ENCODE measurements at regions not wholly inside any gene's neighbourhood (a gene's known extent, or its start where the extent isn't known, plus 50 kb on each side); places are given as distances from the start of the nearest gene placed in this dataset.

DNA sequence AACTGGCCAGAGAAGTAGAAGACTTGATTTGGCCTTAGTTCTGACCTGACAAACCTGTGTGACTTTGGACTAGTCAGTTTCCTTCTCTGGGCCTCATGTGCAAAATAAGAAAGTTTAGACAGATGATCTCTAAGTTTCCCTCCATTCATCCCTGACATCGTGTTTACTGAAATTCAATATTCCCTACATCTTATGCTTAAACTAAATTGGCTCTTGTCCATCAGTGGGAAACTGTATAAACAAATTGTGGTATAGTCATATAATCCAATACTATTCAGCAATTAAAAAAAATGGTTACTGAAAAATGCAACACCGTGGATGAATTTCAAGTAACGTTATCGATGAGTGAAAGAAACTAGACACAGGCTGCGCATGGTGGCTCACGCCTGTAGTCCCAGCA is 64.4 kb upstream of the HRH1 start:
- no peak for DNase-seq (ENCODE audit: low spot score)

GRCh38 chr3:11090551-11090950 is 63.7 kb upstream of the HRH1 start:
- DNase-seq (ENCODE audit: low spot score), result no peak

- DNase-seq (ENCODE audit: low spot score), result peak; percentile 66
Observed at GRCh38 chr3:11091088-11091590, 63.2 kb upstream of the HRH1 start.

DNA sequence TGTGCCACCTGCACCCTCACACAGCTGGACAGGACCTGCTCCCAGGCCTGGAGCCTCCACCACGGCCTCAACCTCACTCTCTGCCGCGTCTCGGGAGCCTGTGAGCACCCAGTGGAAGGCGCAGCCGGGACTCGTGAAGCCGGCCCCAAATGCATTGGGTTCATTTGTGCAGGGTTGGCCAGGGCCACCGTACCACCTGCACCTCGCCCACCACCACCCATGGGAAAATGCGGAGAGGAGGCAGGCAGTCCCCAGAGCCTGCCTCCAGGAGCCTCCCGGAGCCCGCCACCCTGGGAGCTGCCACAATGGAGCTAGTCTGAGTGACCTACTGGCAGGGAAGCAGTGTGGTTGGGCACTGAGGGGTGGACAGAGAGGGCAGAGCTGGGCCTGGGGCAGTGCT is 62.5 kb upstream of the HRH1 start:
- no peak for DNase-seq (ENCODE audit: low spot score)

DNA sequence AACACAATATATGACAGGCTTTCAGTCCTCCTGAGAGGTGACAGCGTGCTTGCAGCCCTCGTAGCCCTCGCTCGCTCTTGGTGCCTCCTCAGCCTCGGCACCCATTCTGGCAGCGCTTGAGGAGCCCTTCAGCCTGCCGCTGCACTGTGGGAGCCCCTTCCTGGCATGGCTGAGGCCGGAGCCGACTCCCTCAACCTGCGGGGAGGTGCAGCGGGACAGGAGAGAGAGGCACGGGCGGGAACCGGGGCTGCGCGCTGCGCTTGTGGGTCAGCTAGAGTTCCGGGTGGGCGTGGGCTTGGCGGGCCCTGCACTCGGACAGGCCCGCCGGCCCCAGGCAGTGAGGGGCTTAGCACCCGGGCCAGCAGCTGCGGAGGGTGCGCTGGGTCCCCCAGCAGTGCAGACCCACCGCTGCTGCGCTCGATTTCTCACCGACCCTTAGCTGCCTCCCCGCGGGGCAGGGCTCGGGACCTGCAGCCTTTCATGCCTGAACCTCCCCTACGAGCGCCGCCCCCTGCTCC is 60.4 kb upstream of the HRH1 start:
- DNase-seq (ENCODE audit: low spot score), result no peak

- no peak for DNase-seq (ENCODE audit: low spot score)
Observed at GRCh38 chr3:11095932-11096265, 58.4 kb upstream of the HRH1 start.

DNA sequence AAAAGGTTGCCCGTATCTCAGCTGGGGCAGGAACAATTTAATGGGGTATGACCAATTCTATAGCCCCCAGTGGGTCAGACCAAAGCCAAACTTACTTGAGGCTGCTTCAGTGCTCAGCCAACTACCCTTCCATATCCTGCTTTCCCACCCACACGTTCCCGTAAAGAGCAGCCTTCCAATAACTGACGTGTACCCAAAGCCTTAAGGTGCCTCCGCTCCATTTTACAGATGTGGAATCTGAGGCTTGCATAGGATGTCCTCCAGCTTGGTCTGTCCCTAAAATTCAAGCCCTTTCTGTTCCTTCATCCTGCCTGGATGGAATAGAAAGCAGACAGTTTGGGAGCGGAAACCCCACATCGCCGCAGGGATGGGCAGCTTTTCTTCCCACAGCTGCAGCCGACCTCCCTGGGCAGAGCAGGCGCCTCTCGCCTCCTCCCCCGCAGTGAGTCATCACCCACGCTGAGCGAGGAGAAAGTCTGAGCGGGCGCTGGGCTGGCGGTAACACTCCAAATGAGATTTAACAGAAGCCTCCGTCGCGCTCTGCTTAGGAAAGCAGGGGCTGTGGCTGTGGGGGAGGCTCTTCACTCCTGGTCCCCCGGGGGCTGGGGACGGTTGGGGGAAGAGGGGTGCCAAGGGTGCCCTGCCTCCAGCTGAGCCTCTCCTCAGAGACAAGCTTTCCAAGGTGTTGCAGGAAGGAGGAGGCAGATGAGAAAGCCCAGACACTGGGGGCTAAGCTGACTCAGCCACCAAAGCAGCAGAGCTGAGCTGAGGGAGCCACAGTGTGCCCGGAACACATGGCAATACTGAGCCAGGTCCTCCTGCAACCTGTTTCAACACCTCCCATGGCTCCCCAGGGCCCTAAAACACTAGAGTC is 57.8 kb upstream of the HRH1 start:
- DNase-seq (ENCODE audit: low spot score), result peak; percentile 67

GRCh38 chr3:11099306-11099705 is 55.0 kb upstream of the HRH1 start:
- no peak for DNase-seq (ENCODE audit: low spot score)

All from ecto neural progenitor cell (in vitro differentiated cells).